ENCODE measurements at regions not wholly inside any gene's neighbourhood (a gene's known extent, or its start where the extent isn't known, plus 50 kb on each side); places are given as distances from the start of the nearest gene placed in this dataset.

DNA sequence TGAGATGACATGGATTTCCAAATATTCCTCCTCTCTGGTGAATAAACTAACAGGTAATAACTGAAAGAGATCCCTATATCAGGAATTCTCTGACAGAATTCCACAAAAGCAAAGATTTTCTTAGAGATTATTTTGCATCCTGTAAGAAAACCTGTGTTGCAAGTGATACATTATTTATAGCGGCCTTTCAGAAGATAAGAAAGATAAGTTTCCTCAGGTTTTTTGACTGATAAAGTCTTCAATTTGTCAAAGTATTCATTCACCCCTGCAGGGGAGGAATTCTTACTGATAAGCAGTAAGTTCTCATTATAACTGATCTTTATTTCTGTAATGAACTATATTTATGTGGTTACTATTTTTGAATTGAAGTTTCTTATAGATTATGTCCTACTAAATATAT, 554.0 kb downstream of the ARL4A start:
- TF ChIP-seq YY1 (IDR thresholded peaks at IDR 0.05; ENCODE audit: extremely low read depth, insufficient replicate concordance, low read depth, low read length) (no peak), EGR1 (IDR thresholded peaks at IDR 0.05; ENCODE audit: low read depth) (no peak), POLR2AphosphoS5 (IDR thresholded peaks at IDR 0.05; ENCODE audit: low read depth, low read length) (no peak), POLR2A (IDR thresholded peaks at IDR 0.05; ENCODE audit: borderline replicate concordance, extremely low read depth, insufficient read depth, insufficient read length) (no peak), EZH2 (IDR thresholded peaks at IDR 0.05) (no peak), JUND (IDR thresholded peaks at IDR 0.05) (no peak), ZNF274 (IDR thresholded peaks at IDR 0.05; ENCODE audit: low read depth, low read length) (no peak), ZFX (IDR thresholded peaks at IDR 0.05) (no peak)
- TF ChIP-seq, protein P1, sequence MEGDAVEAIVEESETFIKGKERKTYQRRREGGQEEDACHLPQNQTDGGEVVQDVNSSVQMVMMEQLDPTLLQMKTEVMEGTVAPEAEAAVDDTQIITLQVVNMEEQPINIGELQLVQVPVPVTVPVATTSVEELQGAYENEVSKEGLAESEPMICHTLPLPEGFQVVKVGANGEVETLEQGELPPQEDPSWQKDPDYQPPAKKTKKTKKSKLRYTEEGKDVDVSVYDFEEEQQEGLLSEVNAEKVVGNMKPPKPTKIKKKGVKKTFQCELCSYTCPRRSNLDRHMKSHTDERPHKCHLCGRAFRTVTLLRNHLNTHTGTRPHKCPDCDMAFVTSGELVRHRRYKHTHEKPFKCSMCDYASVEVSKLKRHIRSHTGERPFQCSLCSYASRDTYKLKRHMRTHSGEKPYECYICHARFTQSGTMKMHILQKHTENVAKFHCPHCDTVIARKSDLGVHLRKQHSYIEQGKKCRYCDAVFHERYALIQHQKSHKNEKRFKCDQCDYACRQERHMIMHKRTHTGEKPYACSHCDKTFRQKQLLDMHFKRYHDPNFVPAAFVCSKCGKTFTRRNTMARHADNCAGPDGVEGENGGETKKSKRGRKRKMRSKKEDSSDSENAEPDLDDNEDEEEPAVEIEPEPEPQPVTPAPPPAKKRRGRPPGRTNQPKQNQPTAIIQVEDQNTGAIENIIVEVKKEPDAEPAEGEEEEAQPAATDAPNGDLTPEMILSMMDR (IDR thresholded peaks at IDR 0.05 in 2 of 3, conservative IDR thresholded peaks at IDR 0.05 in 1 of 3; ENCODE audit: borderline replicate concordance in 1 of 3, insufficient read depth in 1 of 3, low read depth in 2 of 3, low read length in 2 of 3), result no peak
- TF ChIP-seq, protein P2, sequence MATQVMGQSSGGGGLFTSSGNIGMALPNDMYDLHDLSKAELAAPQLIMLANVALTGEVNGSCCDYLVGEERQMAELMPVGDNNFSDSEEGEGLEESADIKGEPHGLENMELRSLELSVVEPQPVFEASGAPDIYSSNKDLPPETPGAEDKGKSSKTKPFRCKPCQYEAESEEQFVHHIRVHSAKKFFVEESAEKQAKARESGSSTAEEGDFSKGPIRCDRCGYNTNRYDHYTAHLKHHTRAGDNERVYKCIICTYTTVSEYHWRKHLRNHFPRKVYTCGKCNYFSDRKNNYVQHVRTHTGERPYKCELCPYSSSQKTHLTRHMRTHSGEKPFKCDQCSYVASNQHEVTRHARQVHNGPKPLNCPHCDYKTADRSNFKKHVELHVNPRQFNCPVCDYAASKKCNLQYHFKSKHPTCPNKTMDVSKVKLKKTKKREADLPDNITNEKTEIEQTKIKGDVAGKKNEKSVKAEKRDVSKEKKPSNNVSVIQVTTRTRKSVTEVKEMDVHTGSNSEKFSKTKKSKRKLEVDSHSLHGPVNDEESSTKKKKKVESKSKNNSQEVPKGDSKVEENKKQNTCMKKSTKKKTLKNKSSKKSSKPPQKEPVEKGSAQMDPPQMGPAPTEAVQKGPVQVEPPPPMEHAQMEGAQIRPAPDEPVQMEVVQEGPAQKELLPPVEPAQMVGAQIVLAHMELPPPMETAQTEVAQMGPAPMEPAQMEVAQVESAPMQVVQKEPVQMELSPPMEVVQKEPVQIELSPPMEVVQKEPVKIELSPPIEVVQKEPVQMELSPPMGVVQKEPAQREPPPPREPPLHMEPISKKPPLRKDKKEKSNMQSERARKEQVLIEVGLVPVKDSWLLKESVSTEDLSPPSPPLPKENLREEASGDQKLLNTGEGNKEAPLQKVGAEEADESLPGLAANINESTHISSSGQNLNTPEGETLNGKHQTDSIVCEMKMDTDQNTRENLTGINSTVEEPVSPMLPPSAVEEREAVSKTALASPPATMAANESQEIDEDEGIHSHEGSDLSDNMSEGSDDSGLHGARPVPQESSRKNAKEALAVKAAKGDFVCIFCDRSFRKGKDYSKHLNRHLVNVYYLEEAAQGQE (IDR thresholded peaks at IDR 0.05; ENCODE audit: low read depth), result no peak
- TF ChIP-seq, protein P3, sequence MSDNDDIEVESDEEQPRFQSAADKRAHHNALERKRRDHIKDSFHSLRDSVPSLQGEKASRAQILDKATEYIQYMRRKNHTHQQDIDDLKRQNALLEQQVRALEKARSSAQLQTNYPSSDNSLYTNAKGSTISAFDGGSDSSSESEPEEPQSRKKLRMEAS (IDR thresholded peaks at IDR 0.05), result no peak
- TF ChIP-seq, protein P4, sequence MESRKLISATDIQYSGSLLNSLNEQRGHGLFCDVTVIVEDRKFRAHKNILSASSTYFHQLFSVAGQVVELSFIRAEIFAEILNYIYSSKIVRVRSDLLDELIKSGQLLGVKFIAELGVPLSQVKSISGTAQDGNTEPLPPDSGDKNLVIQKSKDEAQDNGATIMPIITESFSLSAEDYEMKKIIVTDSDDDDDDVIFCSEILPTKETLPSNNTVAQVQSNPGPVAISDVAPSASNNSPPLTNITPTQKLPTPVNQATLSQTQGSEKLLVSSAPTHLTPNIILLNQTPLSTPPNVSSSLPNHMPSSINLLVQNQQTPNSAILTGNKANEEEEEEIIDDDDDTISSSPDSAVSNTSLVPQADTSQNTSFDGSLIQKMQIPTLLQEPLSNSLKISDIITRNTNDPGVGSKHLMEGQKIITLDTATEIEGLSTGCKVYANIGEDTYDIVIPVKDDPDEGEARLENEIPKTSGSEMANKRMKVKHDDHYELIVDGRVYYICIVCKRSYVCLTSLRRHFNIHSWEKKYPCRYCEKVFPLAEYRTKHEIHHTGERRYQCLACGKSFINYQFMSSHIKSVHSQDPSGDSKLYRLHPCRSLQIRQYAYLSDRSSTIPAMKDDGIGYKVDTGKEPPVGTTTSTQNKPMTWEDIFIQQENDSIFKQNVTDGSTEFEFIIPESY (IDR thresholded peaks at IDR 0.05; ENCODE audit: extremely low read depth, insufficient replicate concordance, low read length), result no peak
- CTCF ChIA-PET, result no interaction called here
- H3K9me2 ChIP-seq (ENCODE audit: insufficient read depth), result no peaks in the 10 kb centered on the region
- no peaks in the 10 kb centered on the region for H3K9me3 ChIP-seq (ENCODE audit: control insufficient read depth in 1 of 2, insufficient read depth in 1 of 2, low read depth in 1 of 2, low read length in 2 of 2)
- no peak overlapping the region for H3K27ac ChIP-seq (ENCODE audit: low read depth, low read length)
- ATAC-seq (no peak), DNase-seq (ENCODE audit: low read depth, low spot score) (no peak)
- no peak overlapping the region for H3K9ac ChIP-seq (ENCODE audit: low read length)
- intact Hi-C loops (cut with micrococcal nuclease), result no loop called here
- POLR2A ChIA-PET, result no interaction called here
- H3K4me3 ChIP-seq (replicated peaks in 1 of 2; ENCODE audit: low read depth in 1 of 2, low read length in 2 of 2), result no peak overlapping the region
- no peaks in the 10 kb centered on the region for H4K20me1 ChIP-seq (ENCODE audit: insufficient read depth)
- RAD21 ChIA-PET (ENCODE audit: low non-redundant PET in 1 of 2, low total read pairs in 2 of 2, uncharacterized antibody in 2 of 2, unreplicated experiment in 2 of 2), result no interaction called here
- no peaks in the 10 kb centered on the region for H3K27me3 ChIP-seq (ENCODE audit: insufficient read depth, low read length)
- peak overlapping the region; percentile 91 for H2AFZ ChIP-seq (ENCODE audit: low read depth, low read length, poor library complexity, severe bottlenecking)
- H3K4me2 ChIP-seq (ENCODE audit: low read length), result no peak overlapping the region
- H3K79me2 ChIP-seq (ENCODE audit: insufficient read depth, low read length), result no peaks in the 10 kb centered on the region
- peaks cover 3 to 10% of the 10 kb centered on the region in 2 experiments; a peak in 3 of 4 replicates for H3K4me1 ChIP-seq (ENCODE audit: control insufficient read depth in 1 of 2, insufficient read depth in 2 of 2, low read length in 2 of 2)
- BruUV-seq (replicated peaks), result no TSS peak
- no peaks in the 10 kb centered on the region for H3K36me3 ChIP-seq (ENCODE audit: control insufficient read depth in 1 of 2, insufficient read depth in 2 of 2, low read length in 2 of 2)

Data from HCT116 (cell line).